ENCODE measurements at regions not wholly inside any gene's neighbourhood (a gene's known extent, or its start where the extent isn't known, plus 50 kb on each side); places are given as distances from the start of the nearest gene placed in this dataset.
"Not testable (repeated sequence)": the region's sequence is repeated elsewhere in the genome, so short reads cannot be mapped to it uniquely, and the experiment has no call there.

GRCh38 chr5:104456122-104456521 lies 893.5 kb upstream of the NUDT12 start:
- TF ChIP-seq CTCF (IDR thresholded peaks at IDR 0.05) (no peak), POLR2A (IDR thresholded peaks at IDR 0.05) (no peak)
- Histone ChIP-seq H3K4me1 (no peaks in the 10 kb centered on the region), H3K27ac (no peak overlapping the region), H3K4me3 (no peak overlapping the region), H3K9me3 (no peaks in the 10 kb centered on the region), H3K36me3 (no peaks in the 10 kb centered on the region), H3K27me3 (no peaks in the 10 kb centered on the region)
- WGBS (ENCODE audit: insufficient coverage, low coverage, low lambda C conversion rate, missing lambda C conversion rate) = 40% methylated on average over 3 of the region's 3 CpGs
- DNase-seq = no peak
- ATAC-seq = no peak
- intact Hi-C loops (cut with DNase I) = no loop called here

GRCh38 chr5:104452550-104452949 lies 890.0 kb upstream of the NUDT12 start:
- Histone ChIP-seq H3K36me3 (no peaks in the 10 kb centered on the region), H3K27ac (no peak overlapping the region), H3K27me3 (no peaks in the 10 kb centered on the region), H3K4me1 (no peaks in the 10 kb centered on the region), H3K9me3 (no peaks in the 10 kb centered on the region), H3K4me3 (no peak overlapping the region)
- TF ChIP-seq POLR2A (IDR thresholded peaks at IDR 0.05) (no peak), CTCF (IDR thresholded peaks at IDR 0.05) (no peak)
- no peak for ATAC-seq
- intact Hi-C loops (cut with DNase I) = no loop called here
- WGBS (ENCODE audit: insufficient coverage, low coverage, low lambda C conversion rate, missing lambda C conversion rate) = 23% methylated on average over 1 of the region's 1 CpG
- no peak for DNase-seq

- H3K4me3 ChIP-seq; H3K27ac ChIP-seq; H3K4me1 ChIP-seq; H3K36me3 ChIP-seq; H3K27me3 ChIP-seq; ATAC-seq; H3K9me3 ChIP-seq; intact Hi-C loops (cut with DNase I); DNase-seq: not testable (repeated sequence)
- 20% methylated on average over 1 of the region's 28 CpGs for WGBS (ENCODE audit: insufficient coverage, low coverage, low lambda C conversion rate, missing lambda C conversion rate)
Observed at GRCh38 chr5:104451911-104452310, 889.3 kb upstream of the NUDT12 start.

GRCh38 chr5:104444656-104445055 lies 882.1 kb upstream of the NUDT12 start:
- 72% methylated on average over 5 of the region's 5 CpGs for WGBS (ENCODE audit: insufficient coverage, low coverage, low lambda C conversion rate, missing lambda C conversion rate)
- TF ChIP-seq CTCF (IDR thresholded peaks at IDR 0.05) = no peak
- no peak for TF ChIP-seq POLR2A (IDR thresholded peaks at IDR 0.05)
- H3K27me3 ChIP-seq = no peaks in the 10 kb centered on the region
- no peak overlapping the region for H3K27ac ChIP-seq
- no peaks in the 10 kb centered on the region for H3K9me3 ChIP-seq
- no peak for DNase-seq
- no peak overlapping the region for H3K4me3 ChIP-seq
- no peaks in the 10 kb centered on the region for H3K36me3 ChIP-seq
- intact Hi-C loops (cut with DNase I) = no loop called here
- no peak for ATAC-seq
- H3K4me1 ChIP-seq = no peaks in the 10 kb centered on the region

GRCh38 chr5:104443706-104444105 lies 881.1 kb upstream of the NUDT12 start:
- intact Hi-C loops (cut with DNase I) = no loop called here
- no peaks in the 10 kb centered on the region for H3K27me3 ChIP-seq
- ATAC-seq = no peak
- no peak overlapping the region for H3K4me3 ChIP-seq
- TF ChIP-seq POLR2A (IDR thresholded peaks at IDR 0.05) = no peak
- TF ChIP-seq CTCF (IDR thresholded peaks at IDR 0.05) = no peak
- 70% methylated on average over 17 of the region's 19 CpGs for WGBS (ENCODE audit: insufficient coverage, low coverage, low lambda C conversion rate, missing lambda C conversion rate)
- H3K36me3 ChIP-seq = no peaks in the 10 kb centered on the region
- H3K9me3 ChIP-seq = no peaks in the 10 kb centered on the region
- no peak overlapping the region for H3K27ac ChIP-seq
- H3K4me1 ChIP-seq = no peaks in the 10 kb centered on the region
- DNase-seq = no peak

Measured in right lobe of liver (tissue), 6 donors.